ENCODE measurements at regions not wholly inside any gene's neighbourhood (a gene's known extent, or its start where the extent isn't known, plus 50 kb on each side); places are given as distances from the start of the nearest gene placed in this dataset.
"Not testable (repeated sequence)": the region's sequence is repeated elsewhere in the genome, so short reads cannot be mapped to it uniquely, and the experiment has no call there.

- DNase-seq = no peak
Measured at GRCh38 chr14:86153480-86153879, 623.5 kb downstream of the FLRT2 start.

GRCh38 chr14:86143248-86143647 is 613.3 kb downstream of the FLRT2 start:
- DNase-seq = no peak

GRCh38 chr14:86141966-86142365 is 612.0 kb downstream of the FLRT2 start:
- no peak for DNase-seq

- no peak for DNase-seq
Measured at GRCh38 chr14:86129426-86129825, 599.5 kb downstream of the FLRT2 start.

GRCh38 chr14:86124328-86124727 is 594.4 kb downstream of the FLRT2 start:
- no peak for DNase-seq

GRCh38 chr14:86115972-86116371 is 586.0 kb downstream of the FLRT2 start:
- no peak for DNase-seq

- not testable (repeated sequence) for DNase-seq
Measured at GRCh38 chr14:86110871-86111270, 580.9 kb downstream of the FLRT2 start.

GRCh38 chr14:86104691-86105265 is 574.8 kb downstream of the FLRT2 start:
- no peak for DNase-seq

GRCh38 chr14:86094512-86094911 is 564.6 kb downstream of the FLRT2 start:
- no peak for DNase-seq

GRCh38 chr14:86091811-86092210 is 561.9 kb downstream of the FLRT2 start:
- no peak for DNase-seq

- no peak for DNase-seq
Measured at GRCh38 chr14:86088156-86088555, 558.2 kb downstream of the FLRT2 start.

- no peak for DNase-seq
Measured at GRCh38 chr14:86087377-86087776, 557.4 kb downstream of the FLRT2 start.

GRCh38 chr14:86086962-86087361 is 557.0 kb downstream of the FLRT2 start:
- DNase-seq = no peak

GRCh38 chr14:86084097-86084496 is 554.2 kb downstream of the FLRT2 start:
- DNase-seq = no peak

GRCh38 chr14:86083616-86084015 is 553.7 kb downstream of the FLRT2 start:
- DNase-seq = no peak

GRCh38 chr14:86072116-86072894 is 542.4 kb downstream of the FLRT2 start:
- DNase-seq = no peak

- DNase-seq = no peak
Measured at GRCh38 chr14:86066651-86067050, 536.7 kb downstream of the FLRT2 start.

- no peak for DNase-seq
Measured at GRCh38 chr14:86065407-86065806, 535.5 kb downstream of the FLRT2 start.

GRCh38 chr14:86064595-86064994 is 534.7 kb downstream of the FLRT2 start:
- not testable (repeated sequence) for DNase-seq

GRCh38 chr14:86057018-86057667 is 527.2 kb downstream of the FLRT2 start:
- DNase-seq = peak in 1 of 14 donors; percentile 3

GRCh38 chr14:86055512-86056075 is 525.6 kb downstream of the FLRT2 start:
- no peak for DNase-seq

GRCh38 chr14:86052868-86053267 is 522.9 kb downstream of the FLRT2 start:
- DNase-seq = no peak

GRCh38 chr14:86050757-86051156 is 520.8 kb downstream of the FLRT2 start:
- no peak for DNase-seq

All from C1 segment of cervical spinal cord (tissue), 14 donors.